Stimulated activated CD4-positive, alpha-beta T cell treated with anti-CD3 and anti-CD28 coated beads, Interleukin-2, amount 100 ng/mL, for 24 hours (primary cell): ENCODE measurements at regions not wholly inside any gene's neighbourhood (a gene's known extent, or its start where the extent isn't known, plus 50 kb on each side); places are given as distances from the start of the nearest gene placed in this dataset.
"Not testable (repeated sequence)": the region's sequence is repeated elsewhere in the genome, so short reads cannot be mapped to it uniquely, and the experiment has no call there.

Source experiments
- DNase-seq, 2 donors: peaks; one replicate each; pipeline ENCODE4 v3.0.0-alpha.2; 2020

DNA sequence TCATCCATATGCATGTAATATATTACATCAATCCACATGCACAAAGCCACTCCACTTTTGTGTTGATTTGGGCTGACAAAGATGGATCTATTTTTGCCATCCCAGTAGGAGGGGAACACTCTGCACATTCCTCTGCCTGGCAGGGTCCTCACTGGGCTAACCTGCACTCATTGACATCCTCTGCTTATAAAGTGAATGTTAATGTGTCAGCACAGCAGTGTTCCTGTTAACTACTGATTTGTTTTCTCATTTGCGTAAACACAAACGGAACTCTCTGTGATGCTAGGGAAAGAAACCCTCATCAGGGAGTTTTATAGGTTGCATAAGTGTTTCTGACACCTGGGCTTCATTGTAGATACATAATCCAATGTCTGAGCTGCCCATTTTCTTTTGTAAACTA, 826.0 kb downstream of the RAB28 start:
- DNase-seq = no peak

DNA sequence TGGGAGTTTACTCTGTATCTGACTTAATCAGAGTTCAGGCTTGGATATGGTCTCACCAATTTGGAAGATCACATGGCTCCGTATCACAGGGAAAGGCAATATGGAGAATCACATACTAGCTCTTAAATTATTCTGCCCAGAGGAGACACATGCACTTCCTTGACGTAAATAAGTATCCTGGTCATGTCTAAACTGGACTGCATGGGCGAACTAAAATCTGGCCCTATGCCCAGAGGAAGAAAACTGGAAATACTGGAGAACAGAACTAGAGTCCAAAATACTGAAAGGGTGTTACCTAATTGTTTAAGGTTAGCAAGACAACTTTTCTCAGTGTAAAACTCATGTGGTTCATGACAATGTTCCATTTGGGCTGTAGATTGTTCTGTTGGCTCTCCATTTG, 832.3 kb downstream of the RAB28 start:
- DNase-seq = no peak

- no peak for DNase-seq
Measured at GRCh38 chr4:12645732-12646131, 838.4 kb downstream of the RAB28 start.

DNA sequence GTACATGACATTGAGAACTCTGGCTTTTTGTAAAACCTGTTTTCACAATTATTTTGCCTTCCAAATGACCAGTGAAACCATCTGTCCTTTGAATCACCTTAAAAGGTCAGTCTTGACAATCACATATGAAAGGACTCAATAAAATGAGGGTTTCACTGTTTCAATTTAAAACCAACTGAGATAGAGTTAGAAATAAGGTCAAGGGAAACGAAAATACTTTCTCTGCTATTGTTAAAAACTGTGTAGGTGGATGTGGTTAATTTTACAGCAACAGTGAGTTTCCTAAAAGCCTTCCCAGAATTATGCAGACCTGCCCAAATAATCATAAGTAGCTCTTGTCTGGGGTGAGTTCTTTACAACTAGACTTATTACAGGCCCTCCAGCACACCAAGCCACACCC, 839.9 kb downstream of the RAB28 start:
- DNase-seq = no peak

DNA sequence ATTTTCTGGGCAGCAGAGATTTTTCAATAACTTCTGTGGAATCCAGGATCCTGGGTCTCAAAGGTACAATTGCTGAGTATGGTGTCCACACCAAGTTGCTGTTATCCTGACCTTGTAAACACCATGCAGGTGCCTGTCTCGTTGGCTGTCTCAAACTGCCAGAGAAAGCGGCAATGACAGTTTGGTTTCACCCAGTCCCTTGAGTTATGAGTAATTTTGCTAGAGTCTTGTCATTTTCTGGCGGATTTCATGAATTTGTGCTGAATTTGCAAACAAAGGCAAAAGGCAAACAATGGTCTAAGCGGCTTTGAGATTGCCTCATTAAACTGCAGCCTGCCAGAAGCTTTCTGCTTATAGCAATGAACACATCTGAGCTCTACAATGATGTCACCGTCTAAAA, 847.9 kb downstream of the RAB28 start:
- no peak for DNase-seq

DNA sequence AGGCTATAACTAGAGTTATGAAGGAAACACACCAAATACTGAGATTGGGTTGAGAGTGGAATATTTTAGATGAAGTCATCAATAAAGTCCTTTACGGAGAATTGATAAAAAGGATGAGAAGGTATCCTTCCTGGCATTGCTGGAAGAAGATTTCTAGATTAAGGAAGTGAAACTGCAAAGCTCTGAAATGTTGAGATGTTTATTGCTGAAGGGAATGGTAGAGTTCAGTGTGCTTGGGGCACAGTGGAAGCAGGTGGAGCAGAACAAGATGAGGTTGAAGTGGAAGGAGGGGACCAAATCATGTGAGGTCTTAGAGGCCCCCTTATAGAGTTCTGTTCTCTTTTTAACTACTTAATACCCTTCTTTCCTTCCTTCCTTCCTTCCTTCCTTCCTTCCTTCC, 848.5 kb downstream of the RAB28 start:
- no peak for DNase-seq

DNA sequence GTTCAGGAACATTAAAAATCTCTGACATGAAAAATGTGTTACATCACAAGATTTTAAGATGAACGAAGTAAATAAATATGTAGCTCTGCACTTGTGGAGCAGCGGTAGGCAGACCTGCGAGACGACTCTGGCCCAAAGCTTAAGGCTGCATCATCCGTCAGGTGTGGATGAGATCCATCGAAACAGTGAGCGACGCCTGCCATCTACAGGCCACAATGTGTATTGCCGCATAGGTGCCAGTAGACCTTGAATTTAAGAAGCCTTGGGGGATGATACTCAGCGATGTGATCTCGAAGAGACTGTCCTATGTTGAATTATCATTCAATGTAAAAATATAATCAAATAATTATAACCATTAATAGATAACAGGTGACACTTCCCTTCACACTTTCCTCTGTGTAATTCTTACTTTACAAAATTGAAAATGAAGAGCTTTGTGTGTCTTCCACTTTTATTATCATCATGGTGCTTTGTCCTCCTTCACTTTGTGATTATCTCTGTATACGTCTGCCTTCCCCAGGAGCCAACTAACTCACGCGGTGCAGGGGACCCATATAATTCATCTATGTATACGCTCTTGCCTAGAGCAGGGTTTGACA, 851.0 kb downstream of the RAB28 start:
- peak; percentile 78 to 84 for DNase-seq

DNA sequence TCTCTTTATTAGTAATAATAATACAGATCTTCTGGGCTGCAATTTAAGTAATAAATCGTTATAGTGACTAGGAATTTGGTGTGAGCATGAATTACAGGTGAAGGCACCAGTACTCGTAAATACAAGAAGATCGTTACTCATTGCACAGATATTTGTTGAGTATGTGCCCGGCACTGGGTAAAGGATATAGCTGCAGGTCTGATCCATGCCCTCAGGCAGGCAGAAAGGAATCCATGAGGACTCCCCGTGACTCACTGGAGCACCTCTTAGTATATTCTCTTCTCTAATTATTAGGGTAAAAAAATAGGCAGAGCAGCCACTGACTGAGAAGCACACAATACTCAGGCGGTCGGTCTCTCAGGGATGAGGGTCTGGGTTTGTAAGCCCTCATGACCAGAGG, 868.3 kb downstream of the RAB28 start:
- DNase-seq = no peak

DNA sequence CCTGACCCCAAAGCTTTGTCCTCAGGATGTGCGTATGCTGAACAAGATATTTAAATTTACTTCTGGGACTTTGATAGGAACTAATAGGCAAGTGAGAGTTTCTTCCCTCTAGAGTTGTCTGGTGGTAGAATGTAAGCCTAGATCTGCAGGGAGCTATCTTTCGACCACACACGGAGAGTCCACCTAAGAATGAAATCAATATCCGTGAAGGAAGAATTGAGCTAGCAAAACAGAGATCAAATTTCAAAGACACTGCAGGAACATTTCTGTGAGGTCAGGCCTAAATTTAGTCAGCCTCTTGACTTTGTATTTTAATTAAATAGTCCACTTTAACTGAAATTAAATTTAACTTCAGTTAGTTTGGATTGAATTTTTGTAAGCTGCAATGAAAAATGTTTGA, 871.3 kb downstream of the RAB28 start:
- no peak for DNase-seq

DNA sequence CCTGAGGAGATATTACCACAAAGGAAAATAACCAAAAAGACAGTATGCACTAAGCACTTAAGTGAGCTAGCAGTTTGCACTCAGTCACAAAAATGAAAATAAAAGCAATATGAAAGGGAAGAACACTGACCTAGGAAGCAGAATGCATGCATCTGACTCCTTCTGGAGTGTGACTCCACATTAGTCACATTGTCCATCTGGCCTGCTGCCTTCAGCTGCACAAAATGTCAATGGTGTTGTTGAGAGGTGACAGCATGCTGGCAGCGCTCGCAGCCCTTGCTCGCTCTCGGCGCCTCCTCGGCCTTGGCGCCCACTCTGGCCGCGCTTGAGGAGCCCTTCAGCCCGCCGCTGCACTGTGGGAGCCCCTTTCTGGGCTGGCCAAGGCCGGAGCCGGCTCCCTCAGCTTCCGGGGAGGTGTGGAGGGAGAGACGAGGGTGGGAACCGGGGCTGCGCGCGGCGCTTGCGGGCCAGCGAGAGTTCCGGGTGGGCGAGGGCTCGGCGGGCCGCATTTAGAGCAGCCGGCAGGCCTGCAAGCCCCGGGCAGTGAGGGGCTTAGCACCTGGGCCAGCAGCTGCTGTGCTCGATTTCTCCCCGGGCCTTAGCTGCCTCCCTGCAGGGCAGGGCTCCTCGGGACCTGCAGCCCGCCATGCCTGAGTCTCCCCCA, 874.8 kb downstream of the RAB28 start:
- DNase-seq = not testable (repeated sequence)

GRCh38 chr4:12595986-12596385, 888.2 kb downstream of the RAB28 start:
- DNase-seq = no peak

DNA sequence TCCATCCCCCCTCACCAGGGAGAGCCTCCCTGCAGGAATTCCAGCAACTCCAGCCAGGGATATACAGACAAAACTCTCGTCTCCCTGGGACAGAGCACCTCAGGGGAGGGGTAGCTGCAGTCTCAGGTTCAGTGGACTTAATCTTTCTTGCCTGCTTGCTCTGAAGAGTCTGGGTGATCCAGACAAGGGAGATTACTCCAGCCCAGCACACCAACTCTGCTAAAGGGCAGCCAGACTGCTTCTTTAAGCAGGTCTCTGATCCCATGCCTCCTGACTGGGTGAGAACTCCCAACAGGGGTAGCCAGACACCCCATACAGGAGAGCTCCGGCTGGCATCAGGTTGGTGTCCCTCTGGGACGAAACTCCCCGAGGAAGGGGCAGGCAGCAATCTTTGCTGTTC, 888.7 kb downstream of the RAB28 start:
- DNase-seq = no peak

GRCh38 chr4:12588582-12588981, 895.6 kb downstream of the RAB28 start:
- no peak for DNase-seq

DNA sequence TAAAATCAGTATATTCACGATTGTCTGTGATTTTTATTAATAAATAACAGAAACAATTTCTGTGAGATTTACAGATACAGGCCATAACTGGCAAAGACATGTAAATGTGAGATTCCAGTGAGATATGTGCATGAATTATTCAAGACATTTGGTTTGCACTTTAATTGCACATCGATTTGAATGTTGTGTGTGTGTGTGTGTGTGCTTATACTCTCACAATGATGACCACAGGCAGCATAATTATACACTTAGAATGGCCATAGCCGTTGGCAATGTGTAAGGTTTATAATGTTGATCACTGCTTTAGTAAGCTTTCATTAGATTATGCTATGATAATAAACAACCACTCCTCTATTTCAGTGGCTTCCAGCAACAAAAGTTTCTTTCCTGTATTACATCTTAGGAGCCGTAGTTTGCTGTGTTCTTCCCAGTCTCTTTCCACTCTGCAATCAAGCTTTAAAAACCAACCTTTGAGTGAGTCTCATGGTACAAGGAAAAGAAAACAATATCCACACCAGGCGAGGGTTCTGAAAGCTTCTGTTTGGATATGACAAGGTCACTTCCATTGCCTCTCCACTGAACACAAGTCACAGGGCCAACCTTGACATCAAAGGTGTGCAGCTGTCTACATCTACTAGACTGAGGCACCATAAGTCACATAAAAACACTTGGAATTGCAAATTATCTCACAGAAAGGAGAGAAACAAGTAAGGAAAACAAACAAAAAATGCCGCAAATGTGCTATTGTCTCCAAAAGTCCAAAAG, 897.7 kb downstream of the RAB28 start:
- DNase-seq = no peak

GRCh38 chr4:12584116-12584875, 899.8 kb downstream of the RAB28 start:
- DNase-seq = no peak

GRCh38 chr4:12583275-12583674, 900.9 kb downstream of the RAB28 start:
- DNase-seq = no peak

- no peak for DNase-seq
Measured at GRCh38 chr4:12580787-12581186, 903.4 kb downstream of the RAB28 start.

GRCh38 chr4:12579172-12579571, 905.0 kb downstream of the RAB28 start:
- no peak for DNase-seq

DNA sequence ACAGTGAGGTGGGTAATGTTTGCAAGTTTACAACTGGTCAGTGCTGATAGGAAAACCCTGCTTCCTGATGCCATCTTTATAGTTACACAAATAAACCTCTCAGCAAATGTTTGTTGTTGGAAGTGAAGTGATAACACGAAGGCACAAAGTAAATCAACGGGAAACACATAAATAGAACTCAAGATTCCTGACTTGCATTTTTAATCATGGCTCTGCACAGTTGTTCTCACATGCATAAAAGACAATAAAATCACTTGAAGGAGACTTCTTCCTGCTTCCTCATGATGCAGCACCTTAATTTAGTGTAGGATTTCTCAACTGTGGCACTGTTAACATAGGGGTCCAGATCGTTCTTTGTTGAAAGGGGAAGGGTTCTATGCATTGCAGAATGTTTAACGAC, 907.7 kb downstream of the RAB28 start:
- no peak for DNase-seq

DNA sequence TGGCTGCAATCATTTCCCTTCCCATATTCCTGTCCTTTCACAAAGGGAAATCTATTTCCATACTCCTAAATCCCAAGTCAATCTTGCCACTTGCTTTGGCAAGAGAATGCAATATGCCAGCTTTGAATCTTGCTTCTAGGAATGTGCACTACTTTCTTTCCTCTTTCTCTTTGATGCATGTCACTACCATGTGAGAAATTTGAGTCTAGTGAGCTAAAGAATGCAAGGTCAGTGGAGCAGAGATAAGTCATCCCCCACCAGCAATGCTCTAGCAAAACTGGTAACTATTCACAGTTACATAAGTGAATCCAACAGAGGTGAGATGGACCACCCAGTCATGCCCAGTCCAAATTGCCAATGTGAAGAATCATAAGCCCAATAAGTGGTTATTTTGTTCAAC, 910.4 kb downstream of the RAB28 start:
- DNase-seq = no peak

- no peak for DNase-seq
Measured at GRCh38 chr4:12562476-12563140, 921.5 kb downstream of the RAB28 start.

DNA sequence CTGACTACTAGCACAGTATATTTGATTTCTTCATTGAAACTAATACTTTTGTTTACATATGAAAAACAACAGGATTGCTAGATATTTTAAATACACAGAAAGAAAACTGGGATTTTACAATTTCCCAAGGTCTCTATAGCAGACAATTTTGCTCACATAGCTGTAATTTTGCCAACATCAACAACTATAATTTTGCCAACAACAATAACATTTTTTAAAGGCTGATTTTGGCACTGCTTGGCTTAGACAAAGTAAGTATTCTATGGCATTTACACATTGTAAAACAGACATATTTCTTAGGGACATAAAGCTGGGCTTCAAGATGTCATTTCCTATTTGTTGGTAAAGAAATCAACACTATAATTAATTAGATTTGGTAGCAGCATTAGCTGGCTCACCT, 922.1 kb downstream of the RAB28 start:
- DNase-seq = no peak

DNA sequence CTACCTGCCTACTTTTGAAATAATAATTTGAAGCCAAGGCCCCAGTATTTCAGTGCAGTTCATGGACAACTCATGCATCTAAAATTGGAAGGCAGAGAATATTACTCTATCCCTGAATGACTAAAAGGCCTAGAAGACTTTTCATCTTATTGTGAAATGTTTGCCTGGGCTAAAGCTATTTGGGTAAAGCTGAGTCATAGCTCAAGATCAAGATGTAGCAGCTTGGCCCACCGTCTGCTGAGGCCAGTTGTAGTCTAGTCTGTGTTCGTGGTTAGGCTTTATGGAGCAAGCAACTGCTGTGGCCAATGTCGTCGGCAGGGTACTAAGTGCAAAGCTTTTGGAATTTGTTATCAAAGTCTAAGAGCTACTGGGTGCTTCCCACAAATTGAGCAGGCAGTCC, 929.1 kb downstream of the RAB28 start:
- DNase-seq = no peak
